ENCODE measurements at regions not wholly inside any gene's neighbourhood (a gene's known extent, or its start where the extent isn't known, plus 50 kb on each side); places are given as distances from the start of the nearest gene placed in this dataset.
"Not testable (repeated sequence)": the region's sequence is repeated elsewhere in the genome, so short reads cannot be mapped to it uniquely, and the experiment has no call there.

GRCh38 chr12:94012590-94012989 lies 135.8 kb upstream of the PLXNC1 start:
- 25 to 36% (median 26%) methylated on average over 1 of the region's 1 CpG for WGBS, 3 donors
- no peak overlapping the region for H3K27ac ChIP-seq (ENCODE audit: low read depth, low read length)

GRCh38 chr12:94017247-94017646 lies 131.1 kb upstream of the PLXNC1 start:
- 88 to 100% (median 96%) methylated on average over 2 of the region's 2 CpGs for WGBS, 3 donors
- H3K27ac ChIP-seq (ENCODE audit: low read depth, low read length), result not testable (repeated sequence)

- WGBS, 3 donors, result 27 to 40% (median 30%) methylated on average over 1 of the region's 1 CpG
- H3K27ac ChIP-seq (ENCODE audit: low read depth, low read length), result no peak overlapping the region
These were observed 128.0 kb upstream of the PLXNC1 start for GRCh38 chr12:94020335-94020734.

GRCh38 chr12:94023879-94024278 lies 124.5 kb upstream of the PLXNC1 start:
- no peak overlapping the region for H3K27ac ChIP-seq (ENCODE audit: low read depth, low read length)

GRCh38 chr12:94025068-94025467 lies 123.3 kb upstream of the PLXNC1 start:
- no peak overlapping the region for H3K27ac ChIP-seq (ENCODE audit: low read depth, low read length)
- 58 to 70% (median 68%) methylated on average over 4 of the region's 4 CpGs for WGBS, 3 donors

GRCh38 chr12:94025756-94026155 lies 122.6 kb upstream of the PLXNC1 start:
- no peak overlapping the region for H3K27ac ChIP-seq (ENCODE audit: low read depth, low read length)
- WGBS, 3 donors, result 57 to 59% (median 58%) methylated on average over 1 of the region's 1 CpG

GRCh38 chr12:94026596-94026995 lies 121.8 kb upstream of the PLXNC1 start:
- no peak overlapping the region for H3K27ac ChIP-seq (ENCODE audit: low read depth, low read length)

GRCh38 chr12:94027561-94027960 lies 120.8 kb upstream of the PLXNC1 start:
- H3K27ac ChIP-seq (ENCODE audit: low read depth, low read length), result no peak overlapping the region
- WGBS, 3 donors, result 68 to 95% (median 89%) methylated on average over 3 of the region's 3 CpGs

GRCh38 chr12:94031763-94032162 lies 116.6 kb upstream of the PLXNC1 start:
- WGBS, 3 donors, result 47 to 82% (median 77%) methylated on average over 2 of the region's 2 CpGs
- no peak overlapping the region for H3K27ac ChIP-seq (ENCODE audit: low read depth, low read length)

GRCh38 chr12:94032368-94032767 lies 116.0 kb upstream of the PLXNC1 start:
- 41 to 59% (median 47%) methylated on average over 2 of the region's 2 CpGs for whole genome bisulfite sequencing, 3 donors

GRCh38 chr12:94033101-94033500 lies 115.3 kb upstream of the PLXNC1 start:
- no peak overlapping the region for H3K27ac ChIP-seq (ENCODE audit: low read depth, low read length)
- WGBS, 3 donors, result 52 to 62% (median 52%) methylated on average over 5 of the region's 5 CpGs

More at GRCh38 chr12:94032368-94032767, 116.0 kb upstream of the PLXNC1 start:
- no peak overlapping the region for H3K27ac ChIP-seq (ENCODE audit: low read depth, low read length)

GRCh38 chr12:94033784-94034183 lies 114.6 kb upstream of the PLXNC1 start:
- no peak overlapping the region for H3K27ac ChIP-seq (ENCODE audit: low read depth, low read length)

GRCh38 chr12:94037444-94037843 lies 110.9 kb upstream of the PLXNC1 start:
- WGBS, 3 donors, result 53 to 73% (median 57%) methylated on average over 4 of the region's 4 CpGs

GRCh38 chr12:94038605-94039004 lies 109.8 kb upstream of the PLXNC1 start:
- H3K27ac ChIP-seq (ENCODE audit: low read depth, low read length), result no peak overlapping the region
- 82 to 89% (median 88%) methylated on average over 2 of the region's 2 CpGs for WGBS, 3 donors

More at GRCh38 chr12:94037444-94037843, 110.9 kb upstream of the PLXNC1 start:
- no peak overlapping the region for H3K27ac ChIP-seq (ENCODE audit: low read depth, low read length)

GRCh38 chr12:94039199-94039840 lies 109.1 kb upstream of the PLXNC1 start:
- H3K27ac ChIP-seq (ENCODE audit: low read depth, low read length), result no peak overlapping the region

GRCh38 chr12:94039914-94040313 lies 108.5 kb upstream of the PLXNC1 start:
- 39 to 74% (median 40%) methylated on average over 5 of the region's 5 CpGs for WGBS, 3 donors

GRCh38 chr12:94041850-94042249 lies 106.5 kb upstream of the PLXNC1 start:
- H3K27ac ChIP-seq (ENCODE audit: low read depth, low read length), result no peak overlapping the region
- 42 to 61% (median 50%) methylated on average over 3 of the region's 3 CpGs for WGBS, 3 donors

More at GRCh38 chr12:94039914-94040313, 108.5 kb upstream of the PLXNC1 start:
- no peak overlapping the region for H3K27ac ChIP-seq (ENCODE audit: low read depth, low read length)

- WGBS, 3 donors, result 73 to 84% (median 75%) methylated on average over 4 of the region's 4 CpGs
These were observed 106.1 kb upstream of the PLXNC1 start for GRCh38 chr12:94042321-94042720.

GRCh38 chr12:94046626-94047410 lies 101.6 kb upstream of the PLXNC1 start:
- 66 to 91% (median 75%) methylated on average over 7 of the region's 7 CpGs for WGBS, 3 donors
- no peak overlapping the region for H3K27ac ChIP-seq (ENCODE audit: low read depth, low read length)

More at GRCh38 chr12:94042321-94042720, 106.1 kb upstream of the PLXNC1 start:
- no peak overlapping the region for H3K27ac ChIP-seq (ENCODE audit: low read depth, low read length)
